ENCODE measurements at regions not wholly inside any gene's neighbourhood (a gene's known extent, or its start where the extent isn't known, plus 50 kb on each side); places are given as distances from the start of the nearest gene placed in this dataset.
"Not testable (repeated sequence)": the region's sequence is repeated elsewhere in the genome, so short reads cannot be mapped to it uniquely, and the experiment has no call there.

DNA sequence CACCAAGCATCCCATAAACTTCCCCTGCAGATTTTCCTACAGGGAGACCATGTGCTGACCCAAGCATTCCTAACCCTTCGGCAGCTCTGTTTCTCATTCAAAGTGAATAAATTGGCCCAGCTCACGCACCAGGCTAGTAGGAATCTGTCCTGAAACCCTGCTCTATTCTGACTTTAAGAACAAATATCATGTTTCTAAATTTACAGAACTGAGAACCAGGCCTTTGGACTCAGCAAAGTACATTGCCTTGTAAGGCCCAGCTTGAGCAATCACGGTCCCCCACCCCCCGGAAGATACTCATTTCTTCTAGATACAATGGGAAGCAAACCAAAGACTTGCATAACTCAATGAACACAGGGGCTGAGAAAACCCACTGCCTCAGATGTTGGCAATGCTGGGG, 160.1 kb upstream of the NFIA start:
- ChIA-PET CTCF (no interaction called here), POLR2A (no interaction called here)

DNA sequence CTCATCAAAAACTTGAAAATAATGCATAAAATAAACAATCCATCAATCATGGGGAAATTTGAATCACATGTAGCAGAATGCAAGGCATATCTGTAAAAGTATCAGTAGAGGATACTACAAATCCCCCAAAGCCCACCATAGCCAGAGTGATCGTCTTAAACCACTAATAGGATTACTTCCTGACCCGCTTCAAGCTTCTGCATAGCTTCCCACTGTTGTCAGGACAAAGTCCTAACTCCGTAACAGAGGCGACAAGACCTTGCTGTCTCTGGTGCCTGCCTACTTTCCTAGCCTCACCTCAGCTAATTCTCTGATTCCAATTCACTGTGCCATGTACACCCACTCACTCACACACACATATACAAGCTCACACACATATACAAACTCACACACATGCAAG, 161.2 kb upstream of the NFIA start:
- ChIA-PET CTCF (no interaction called here), POLR2A (no interaction called here)

DNA sequence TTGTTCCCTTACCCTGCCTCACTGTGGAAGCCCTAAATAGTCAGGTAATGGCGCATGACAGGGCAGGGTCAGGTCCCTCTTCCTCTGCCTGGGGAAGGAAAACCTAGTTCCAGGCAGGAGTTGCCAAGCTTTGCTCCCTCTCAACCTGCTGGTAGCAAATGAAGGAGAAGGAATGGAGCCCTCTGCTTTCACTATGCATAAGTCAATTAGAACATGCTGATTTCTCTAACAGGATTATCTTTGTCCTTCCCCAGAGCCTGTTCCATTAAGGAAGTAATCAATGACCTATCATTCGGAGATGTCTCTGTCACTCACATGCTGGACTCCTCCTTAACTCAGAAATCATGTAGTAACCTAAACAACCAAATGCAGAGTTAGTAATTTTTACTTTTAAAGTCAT, 161.8 kb upstream of the NFIA start:
- POLR2A ChIA-PET = no interaction called here
- CTCF ChIA-PET = no interaction called here

GRCh38 chr1:60918867-60919266, 163.5 kb upstream of the NFIA start:
- ChIA-PET POLR2A (no interaction called here), CTCF (no interaction called here)

GRCh38 chr1:60916906-60917305, 165.5 kb upstream of the NFIA start:
- CTCF ChIA-PET = no interaction called here
- POLR2A ChIA-PET = no interaction called here

GRCh38 chr1:60916199-60916598, 166.2 kb upstream of the NFIA start:
- CTCF ChIA-PET = no interaction called here
- POLR2A ChIA-PET = no interaction called here

- ChIA-PET CTCF (no interaction called here), POLR2A (no interaction called here)
These were observed 166.9 kb upstream of the NFIA start for GRCh38 chr1:60915441-60915840.

- ChIA-PET CTCF (no interaction called here), POLR2A (no interaction called here)
These were observed 167.4 kb upstream of the NFIA start for GRCh38 chr1:60914982-60915381.

GRCh38 chr1:60913708-60914107, 168.7 kb upstream of the NFIA start:
- POLR2A ChIA-PET, CTCF ChIA-PET: not testable (repeated sequence)

- ChIA-PET CTCF (no interaction called here), POLR2A (no interaction called here)
These were observed 169.3 kb upstream of the NFIA start for GRCh38 chr1:60913039-60913438.

GRCh38 chr1:60911966-60912697, 170.2 kb upstream of the NFIA start:
- ChIA-PET POLR2A (no interaction called here), CTCF (no interaction called here)

GRCh38 chr1:60908159-60908558, 174.2 kb upstream of the NFIA start:
- ChIA-PET CTCF (no interaction called here), POLR2A (no interaction called here)

- ChIA-PET CTCF (no interaction called here), POLR2A (no interaction called here)
These were observed 175.8 kb upstream of the NFIA start for GRCh38 chr1:60906526-60906925.

GRCh38 chr1:60906039-60906438, 176.3 kb upstream of the NFIA start:
- CTCF ChIA-PET = no interaction called here
- POLR2A ChIA-PET = no interaction called here

DNA sequence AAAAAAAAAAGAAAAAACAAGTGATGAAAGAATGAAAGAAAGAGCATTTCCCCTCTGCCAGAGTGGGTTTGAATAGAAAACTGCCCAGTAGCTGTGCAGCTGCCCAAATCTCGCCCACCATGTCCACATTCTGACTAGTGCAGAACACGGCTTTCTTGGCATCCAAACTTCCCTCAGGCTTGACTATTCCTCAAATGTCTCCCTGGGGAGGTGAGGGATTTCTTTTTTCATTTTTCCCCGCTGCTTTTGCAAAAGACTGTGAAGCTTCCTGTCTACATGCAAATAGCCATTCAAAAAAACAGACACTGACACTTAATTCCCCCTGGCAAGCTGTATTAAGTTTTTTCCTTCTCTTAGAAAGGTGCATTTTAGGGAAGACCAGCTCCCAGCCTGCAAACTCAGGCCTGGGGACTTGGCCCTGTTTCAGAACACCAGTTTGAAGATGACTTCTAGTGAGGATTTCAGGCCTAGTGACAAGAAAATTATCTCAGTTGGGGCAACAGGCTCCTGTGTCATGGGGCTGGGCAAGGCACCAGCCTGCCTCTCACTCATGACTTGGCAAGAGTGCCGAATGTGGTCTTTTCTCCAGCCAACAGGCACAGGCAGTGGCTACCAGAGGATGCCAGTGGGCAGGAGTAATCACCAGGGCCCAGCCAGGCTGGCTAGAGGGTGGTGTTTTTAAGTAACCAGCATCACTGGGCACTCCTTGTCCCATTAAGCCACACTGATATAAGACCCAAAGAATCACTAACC, 178.1 kb upstream of the NFIA start:
- ChIA-PET CTCF (no interaction called here), POLR2A (no interaction called here)

DNA sequence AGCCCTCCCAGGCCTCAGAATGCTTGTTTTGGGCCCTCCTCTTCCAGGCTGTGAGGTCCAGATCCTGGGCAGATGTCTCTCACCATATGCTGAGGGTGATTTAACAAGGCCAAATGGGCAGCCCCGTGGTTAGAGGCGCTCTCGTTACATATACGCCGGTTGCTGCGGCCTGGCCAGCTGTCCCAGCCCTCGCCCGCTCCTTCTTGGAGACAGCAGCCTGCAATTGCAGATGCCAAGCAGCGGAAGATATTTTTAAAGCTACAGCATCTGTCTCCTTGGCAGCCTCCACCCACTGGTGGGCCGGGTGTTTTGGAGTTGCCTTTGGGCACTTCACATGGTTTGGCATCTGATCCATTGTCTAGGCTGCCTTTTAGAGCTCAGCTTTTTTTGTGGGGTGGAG, 178.8 kb upstream of the NFIA start:
- ChIA-PET CTCF (no interaction called here), POLR2A (no interaction called here)

DNA sequence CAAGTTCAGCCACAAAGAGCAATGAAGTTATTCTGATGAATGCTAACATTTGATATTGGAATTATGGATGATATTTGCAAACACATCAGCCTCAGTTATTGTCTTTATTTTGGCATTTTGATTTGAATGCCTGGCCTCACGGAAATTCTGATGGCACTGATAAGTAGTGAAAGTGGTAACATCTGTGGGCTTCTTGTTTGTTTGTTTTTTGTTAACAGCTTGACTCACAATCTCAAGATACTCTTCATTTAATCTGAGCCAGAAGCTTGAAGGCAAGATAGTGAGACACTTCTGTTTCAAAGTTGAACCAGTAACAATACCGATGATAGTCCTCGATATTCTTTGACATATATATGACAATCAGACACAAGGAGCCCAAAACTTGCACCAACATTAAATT, 182.9 kb upstream of the NFIA start:
- POLR2A ChIA-PET = no interaction called here

DNA sequence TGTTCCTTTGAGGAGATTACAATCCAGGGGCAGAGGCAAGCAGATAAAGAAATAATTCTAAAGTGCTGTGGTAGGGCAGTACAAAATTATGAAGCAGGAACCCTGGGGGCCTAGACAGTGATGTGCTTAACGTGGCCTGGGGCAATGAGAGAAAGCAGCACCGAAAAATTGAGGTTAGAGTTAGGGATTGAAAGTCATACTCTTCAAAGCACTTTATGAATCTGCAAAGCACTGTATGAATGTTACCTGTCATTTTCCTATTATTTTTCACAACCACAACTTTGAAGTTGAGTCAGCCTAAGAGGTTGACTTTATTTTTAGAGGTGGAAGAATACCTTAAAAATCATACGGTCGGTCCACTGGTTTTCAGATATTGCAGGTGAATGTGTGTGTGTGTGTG, 183.4 kb upstream of the NFIA start:
- CTCF ChIA-PET = no interaction called here
- POLR2A ChIA-PET = no interaction called here

More for the DNA sequence above, 182.9 kb upstream of the NFIA start:
- CTCF ChIA-PET = no interaction called here

DNA sequence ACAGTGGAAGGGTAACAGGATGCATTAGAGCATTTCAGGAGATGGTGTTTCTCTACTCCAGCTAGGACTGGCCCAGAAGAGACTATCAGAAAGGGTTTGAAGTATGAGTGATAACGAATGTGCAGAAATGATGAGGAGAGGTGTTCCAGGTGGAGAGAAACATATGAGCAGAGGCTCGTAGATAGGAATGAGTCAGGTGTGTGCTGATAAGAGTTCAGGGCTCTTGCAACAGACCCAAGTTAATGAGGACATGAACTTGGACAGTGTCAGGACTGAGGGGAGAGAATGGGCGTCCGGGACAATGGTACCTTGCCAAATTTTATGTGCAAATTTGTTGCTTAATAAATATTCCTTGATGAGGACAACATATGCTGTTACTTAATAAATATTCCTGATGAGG, 183.9 kb upstream of the NFIA start:
- ChIA-PET CTCF (no interaction called here), POLR2A (interaction anchor here (0.6 kb wide), 1 partner anchor 334 kb away, joined by 5 read pairs; no protein-coding TSS in a partner anchor)

DNA sequence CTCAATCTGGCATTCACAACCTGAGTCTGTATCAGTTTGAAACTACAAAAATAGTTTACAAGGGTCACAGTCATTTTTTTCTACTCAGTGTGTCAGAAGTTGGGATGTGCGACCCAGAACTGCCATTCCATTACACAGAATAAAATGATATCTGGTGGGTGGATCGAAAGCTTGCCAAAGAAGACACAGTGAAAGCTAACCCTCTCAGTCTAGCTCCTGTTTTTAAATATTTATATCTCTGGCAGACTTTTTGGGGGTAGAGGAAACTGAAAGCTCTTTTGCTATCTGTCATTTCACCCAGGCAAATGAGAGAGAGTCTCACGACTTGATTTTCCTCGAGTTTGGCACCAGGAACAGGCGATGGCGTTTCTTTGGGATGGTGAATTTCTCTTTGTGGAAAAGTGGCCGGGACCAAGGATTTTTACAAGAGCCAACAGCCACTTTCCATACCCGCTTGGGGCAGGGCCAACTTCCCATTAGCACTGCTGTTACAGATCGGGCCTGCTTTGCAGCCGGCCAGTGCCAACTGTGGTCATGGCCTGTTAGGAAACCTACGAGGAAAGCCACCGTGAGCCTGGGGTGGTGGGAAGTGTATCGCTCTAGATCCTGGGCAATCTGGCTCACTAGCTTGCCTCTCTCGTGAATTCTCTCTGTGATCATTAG, 185.5 kb upstream of the NFIA start:
- ChIA-PET CTCF (interaction anchor here (0.7 kb wide), 1 partner anchor 178 kb away, joined by 3 read pairs; no protein-coding TSS in a partner anchor), POLR2A (no interaction called here)

DNA sequence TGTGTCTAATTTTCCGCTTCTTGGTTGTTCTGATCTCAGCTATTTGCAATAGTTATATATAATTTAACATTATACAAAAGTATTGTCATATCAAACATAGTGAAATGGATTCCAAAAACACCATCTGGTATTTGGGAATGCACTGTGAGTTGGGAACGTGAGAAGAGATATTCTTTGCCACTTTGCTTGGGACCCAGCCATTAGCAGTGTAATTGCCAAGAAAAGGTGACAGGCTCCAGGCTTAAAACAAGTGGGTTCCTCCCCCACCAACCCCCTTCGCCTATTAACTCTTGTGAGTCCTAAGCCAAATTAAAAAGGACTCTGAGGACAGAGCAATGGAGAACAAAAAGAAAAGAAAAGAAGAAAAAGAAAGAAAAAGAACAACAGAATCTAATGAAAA, 186.7 kb upstream of the NFIA start:
- ChIA-PET CTCF (no interaction called here), POLR2A (no interaction called here)

DNA sequence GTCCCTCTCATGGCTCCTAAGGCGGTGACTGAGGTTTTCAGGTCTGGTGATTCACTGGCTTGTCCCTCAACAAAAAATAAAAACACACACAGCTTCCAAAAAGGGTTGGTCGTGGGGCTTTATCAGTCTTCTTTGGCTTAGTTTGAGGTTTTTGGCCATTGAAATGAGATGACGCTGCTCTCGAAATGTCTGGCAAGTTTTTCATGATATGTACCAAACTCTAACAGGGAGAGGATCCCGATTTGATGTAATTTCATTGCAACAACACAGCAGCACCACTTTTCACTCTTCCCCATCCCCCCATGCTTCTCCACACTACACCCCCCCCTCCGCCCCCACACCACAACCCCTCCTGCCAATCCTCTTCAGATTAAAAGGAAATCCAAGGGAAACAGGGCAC, 187.1 kb upstream of the NFIA start:
- ChIA-PET POLR2A (no interaction called here), CTCF (no interaction called here)
